RWPE2 (cell line): ENCODE measurements at regions not wholly inside any gene's neighbourhood (a gene's known extent, or its start where the extent isn't known, plus 50 kb on each side); places are given as distances from the start of the nearest gene placed in this dataset.

Experiments
- ATAC-seq: fragments of 200-7000 bp; cut with Tn5 transposase; 3 replicates; pipeline ENCODE4 v1.9.1; 2021; ENCODE audit warnings: low read depth
- DNase-seq: peaks from one replicate; pipeline ENCODE4 v3.0.0-alpha.2; 2020; ENCODE audit warnings: low spot score
- H3K27ac ChIP-seq: fragments of 450-650 bp; 2 replicates; pipeline ENCODE4 v1.5.1; 2017; ENCODE audit warnings: mild to moderate bottlenecking; ENCODE audit not compliant: poor library complexity, severe bottlenecking
- H3K27me3 ChIP-seq: fragments of 250-450 bp; sonication (Bioruptor Pico); 2 replicates; pipeline ENCODE4 v1.5.1; 2021; ENCODE audit warnings: mild to moderate bottlenecking, moderate library complexity; ENCODE audit not compliant: insufficient read depth, poor library complexity, severe bottlenecking
- H3K36me3 ChIP-seq: fragments of 250-450 bp; sonication (Bioruptor Pico); 2 replicates; pipeline ENCODE4 v1.5.1; 2020; ENCODE audit warnings: low read depth, mild to moderate bottlenecking, moderate library complexity
- H3K4me1 ChIP-seq: fragments of 250-450 bp; sonication (Bioruptor Pico); 2 replicates; pipeline ENCODE4 v1.5.1; 2021; ENCODE audit warnings: mild to moderate bottlenecking, moderate library complexity; ENCODE audit not compliant: insufficient read depth, poor library complexity, severe bottlenecking
- H3K4me3 ChIP-seq: fragments of 250-450 bp; sonication (Bioruptor Pico); 2 replicates; pipeline ENCODE4 v1.5.1; 2021; ENCODE audit warnings: mild to moderate bottlenecking, moderate library complexity; ENCODE audit not compliant: severe bottlenecking
- H3K9me3 ChIP-seq: fragments of 250-450 bp; sonication (Bioruptor Pico); 2 replicates; pipeline ENCODE4 v1.5.1; 2021; ENCODE audit warnings: mild to moderate bottlenecking, moderate library complexity; ENCODE audit not compliant: severe bottlenecking
- TF ChIP-seq, protein P1 (sequence below): fragments of 450-650 bp; IDR thresholded peaks from one replicate; pipeline ENCODE4 v1.5.1; 2017; ENCODE audit warnings: mild to moderate bottlenecking, moderate library complexity; ENCODE audit not compliant: poor library complexity, severe bottlenecking

DNA sequence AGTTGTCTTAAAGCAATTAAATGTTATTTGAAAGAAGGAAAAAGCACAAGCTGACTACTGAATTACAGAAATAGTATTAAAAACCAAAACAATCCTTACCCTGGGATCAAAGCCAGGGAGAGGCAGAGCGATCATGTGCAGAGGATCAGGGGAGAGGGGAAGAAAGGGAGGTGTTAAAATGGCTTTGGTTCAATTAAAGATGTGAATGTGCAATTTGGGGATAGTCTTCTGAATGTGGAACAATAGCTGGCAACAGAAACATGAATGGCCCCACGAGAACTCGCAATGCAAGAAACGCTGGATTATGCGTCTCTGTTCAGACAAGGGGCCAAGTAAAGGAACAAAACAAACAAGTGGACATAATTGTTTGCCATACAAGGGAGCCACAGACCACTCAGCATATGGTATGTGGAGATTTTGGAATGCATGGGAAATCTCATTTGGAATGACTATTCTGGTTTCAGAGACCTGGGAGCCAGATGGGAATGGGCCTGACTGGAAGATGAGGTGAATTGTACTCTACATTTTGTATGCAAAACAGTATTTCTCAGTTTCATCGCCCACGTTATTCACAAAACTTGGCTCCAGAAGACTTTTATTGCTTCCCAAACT is 155.4 kb downstream of the SLC4A3 start:
- TF ChIP-seq, protein P1, sequence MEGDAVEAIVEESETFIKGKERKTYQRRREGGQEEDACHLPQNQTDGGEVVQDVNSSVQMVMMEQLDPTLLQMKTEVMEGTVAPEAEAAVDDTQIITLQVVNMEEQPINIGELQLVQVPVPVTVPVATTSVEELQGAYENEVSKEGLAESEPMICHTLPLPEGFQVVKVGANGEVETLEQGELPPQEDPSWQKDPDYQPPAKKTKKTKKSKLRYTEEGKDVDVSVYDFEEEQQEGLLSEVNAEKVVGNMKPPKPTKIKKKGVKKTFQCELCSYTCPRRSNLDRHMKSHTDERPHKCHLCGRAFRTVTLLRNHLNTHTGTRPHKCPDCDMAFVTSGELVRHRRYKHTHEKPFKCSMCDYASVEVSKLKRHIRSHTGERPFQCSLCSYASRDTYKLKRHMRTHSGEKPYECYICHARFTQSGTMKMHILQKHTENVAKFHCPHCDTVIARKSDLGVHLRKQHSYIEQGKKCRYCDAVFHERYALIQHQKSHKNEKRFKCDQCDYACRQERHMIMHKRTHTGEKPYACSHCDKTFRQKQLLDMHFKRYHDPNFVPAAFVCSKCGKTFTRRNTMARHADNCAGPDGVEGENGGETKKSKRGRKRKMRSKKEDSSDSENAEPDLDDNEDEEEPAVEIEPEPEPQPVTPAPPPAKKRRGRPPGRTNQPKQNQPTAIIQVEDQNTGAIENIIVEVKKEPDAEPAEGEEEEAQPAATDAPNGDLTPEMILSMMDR = no peak
- H3K9me3 ChIP-seq = no peaks in the 10 kb centered on the region
- ATAC-seq (no peak), DNase-seq (no peak)
- H3K27ac ChIP-seq = no peak overlapping the region
- no peaks in the 10 kb centered on the region for H3K36me3 ChIP-seq
- H3K4me3 ChIP-seq = no peak overlapping the region
- H3K27me3 ChIP-seq = no peaks in the 10 kb centered on the region
- H3K4me1 ChIP-seq = no peaks in the 10 kb centered on the region

DNA sequence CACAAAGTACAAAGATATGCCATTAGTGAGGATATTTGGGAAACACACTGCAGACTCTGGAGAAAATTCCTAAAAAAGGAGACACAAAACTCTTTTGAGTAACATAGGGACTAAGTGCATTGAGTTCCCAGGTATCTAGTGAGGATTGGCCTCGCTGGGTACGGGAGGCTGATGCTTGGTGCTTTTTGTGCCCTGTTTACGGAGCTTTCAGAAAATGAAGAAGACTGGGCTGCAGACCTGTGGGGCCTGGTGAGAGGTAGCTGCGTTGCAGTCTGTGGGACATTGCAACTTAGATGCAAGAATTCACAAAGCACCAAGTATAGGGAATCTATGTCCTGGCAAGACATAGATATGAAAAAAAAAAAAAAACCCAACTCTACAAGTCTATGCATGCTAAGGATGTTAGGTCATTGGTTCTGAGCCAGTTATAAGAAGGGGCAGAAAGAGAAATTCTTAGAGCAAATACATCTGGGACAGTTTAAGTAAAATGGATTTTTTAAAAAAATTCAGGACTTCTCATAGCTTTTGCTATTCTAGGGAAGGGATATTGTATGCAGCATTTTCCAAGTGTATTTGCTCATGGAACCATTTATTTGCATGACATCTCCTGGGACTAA is 156.0 kb downstream of the SLC4A3 start:
- Histone ChIP-seq H3K27ac (no peak overlapping the region), H3K27me3 (no peaks in the 10 kb centered on the region), H3K4me3 (no peak overlapping the region), H3K36me3 (no peaks in the 10 kb centered on the region), H3K9me3 (no peaks in the 10 kb centered on the region), H3K4me1 (no peaks in the 10 kb centered on the region)
- ATAC-seq = no peak
- no peak for DNase-seq
- TF ChIP-seq, protein P1 = no peak

DNA sequence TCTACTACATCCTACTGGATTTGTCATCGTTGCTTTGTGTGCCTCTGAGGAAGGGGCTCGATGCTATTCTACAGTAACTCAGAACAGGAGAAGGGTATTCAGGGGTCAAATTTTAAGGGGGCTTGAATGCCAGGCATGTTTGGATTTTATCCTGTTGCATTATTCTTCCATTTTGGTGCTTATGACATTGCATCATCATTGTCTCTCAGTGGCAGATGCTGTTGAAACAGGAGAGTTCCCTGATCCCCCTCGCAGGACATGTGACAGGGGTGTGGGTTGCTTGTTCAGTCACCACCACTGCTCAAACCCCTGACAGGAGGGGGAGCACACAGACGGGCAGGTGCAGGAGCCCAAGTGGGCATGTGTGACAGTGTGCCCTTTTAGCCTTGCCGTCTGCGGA is 156.7 kb downstream of the SLC4A3 start:
- Histone ChIP-seq H3K4me1 (no peaks in the 10 kb centered on the region), H3K27me3 (peaks cover 1% of the 10 kb centered on the region), H3K4me3 (no peak overlapping the region), H3K9me3 (no peaks in the 10 kb centered on the region), H3K27ac (no peak overlapping the region), H3K36me3 (no peaks in the 10 kb centered on the region)
- TF ChIP-seq, protein P1 = no peak
- ATAC-seq (no peak), DNase-seq (no peak)

DNA sequence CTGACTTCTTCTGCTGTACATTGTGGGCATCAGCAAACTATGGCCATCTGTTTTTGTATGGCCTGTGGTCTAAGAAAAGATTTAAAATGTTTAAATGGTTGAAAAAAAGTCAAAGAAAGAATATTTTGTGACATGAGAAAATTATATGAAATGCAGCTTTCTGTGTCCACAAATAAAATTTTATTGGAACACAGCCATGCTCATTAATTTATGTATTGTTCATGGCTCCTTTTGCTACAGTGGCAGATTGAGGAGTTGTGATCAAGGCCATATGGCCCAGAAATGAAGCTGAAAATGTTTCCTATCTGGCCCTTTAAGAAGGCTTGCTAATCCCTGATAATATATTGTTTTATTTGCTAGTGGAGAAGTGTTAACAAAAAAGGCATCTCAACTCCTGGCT is 162.0 kb downstream of the SLC4A3 start:
- TF ChIP-seq, protein P1 = no peak
- H3K36me3 ChIP-seq = no peaks in the 10 kb centered on the region
- no peak overlapping the region for H3K4me3 ChIP-seq
- no peaks in the 10 kb centered on the region for H3K4me1 ChIP-seq
- no peaks in the 10 kb centered on the region for H3K9me3 ChIP-seq
- H3K27ac ChIP-seq = no peak overlapping the region
- peaks cover 6% of the 10 kb centered on the region for H3K27me3 ChIP-seq
- no peak for ATAC-seq
- no peak for DNase-seq

DNA sequence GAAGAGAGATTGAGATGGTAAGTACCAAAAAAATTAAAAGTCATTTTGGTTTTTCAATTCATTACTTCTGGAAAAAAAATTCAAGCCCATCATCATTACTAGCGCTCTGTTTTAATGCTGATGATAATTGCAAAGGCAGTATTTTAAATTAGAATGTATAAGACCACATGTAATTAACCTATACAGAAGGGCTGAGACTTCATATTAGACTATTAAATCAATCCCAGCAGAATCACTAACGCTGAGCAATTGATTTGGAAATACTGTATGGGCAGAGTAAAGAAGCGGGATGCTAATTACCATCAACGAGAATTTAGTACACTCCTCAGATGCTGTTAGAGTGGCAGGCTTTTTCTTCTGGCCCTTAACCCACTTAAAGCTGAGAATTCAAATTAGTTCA is 165.0 kb downstream of the SLC4A3 start:
- H3K4me3 ChIP-seq = no peak overlapping the region
- ATAC-seq = no peak
- no peak for DNase-seq
- H3K9me3 ChIP-seq = no peaks in the 10 kb centered on the region
- TF ChIP-seq, protein P1 = no peak
- no peaks in the 10 kb centered on the region for H3K36me3 ChIP-seq
- no peak overlapping the region for H3K27ac ChIP-seq
- H3K4me1 ChIP-seq = no peaks in the 10 kb centered on the region
- H3K27me3 ChIP-seq = peaks cover 6% of the 10 kb centered on the region
